ENCODE measurements at regions not wholly inside any gene's neighbourhood (a gene's known extent, or its start where the extent isn't known, plus 50 kb on each side); places are given as distances from the start of the nearest gene placed in this dataset.

DNA sequence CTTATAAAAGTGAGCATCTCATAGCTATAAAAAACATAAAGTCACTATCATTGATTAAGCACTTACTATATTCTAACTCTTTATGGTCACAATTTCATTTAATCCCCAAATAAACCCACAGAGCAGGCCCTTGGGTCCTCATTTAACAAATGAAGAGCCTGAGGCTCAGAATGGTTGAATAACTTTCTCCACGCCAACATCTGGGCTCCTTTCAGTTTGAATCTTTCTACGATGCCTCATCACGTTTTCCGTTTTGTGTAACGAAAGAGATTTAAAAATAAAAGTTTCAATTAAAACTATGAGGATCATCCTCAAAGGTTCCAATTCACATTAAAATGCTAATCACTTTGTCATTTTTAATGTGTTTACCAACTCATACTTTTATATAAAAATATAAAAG, 74.2 kb upstream of the ADAMTS18 start:
- H3K4me3 ChIP-seq (ENCODE audit: extremely low read depth in 1 of 4, insufficient read depth in 2 of 4, low read depth in 3 of 4, low read length in 4 of 4), result no peak overlapping the region
- H4K91ac ChIP-seq (replicated peaks; ENCODE audit: insufficient read length, low read length), result no peak overlapping the region
- H4K5ac ChIP-seq (ENCODE audit: insufficient read length, low read depth, low read length), result no peak overlapping the region
- no peak overlapping the region for H3K56ac ChIP-seq (replicated peaks; ENCODE audit: insufficient read length, low read depth, low read length)
- H3K79me1 ChIP-seq (ENCODE audit: low read depth, low read length), result no peaks in the 10 kb centered on the region
- H2BK120ac ChIP-seq (replicated peaks; ENCODE audit: low read depth, low read length), result no peak overlapping the region
- no peak overlapping the region for H3K23ac ChIP-seq (ENCODE audit: insufficient read length)
- ChIA-PET POLR2A (ENCODE audit: partially characterized antibody) (no interaction called here), CTCF (ENCODE audit: partially characterized antibody) (interaction anchor here (1.2 kb wide), 1 partner anchor 90 kb away, joined by 3 read pairs; no protein-coding TSS in a partner anchor)
- no peaks in the 10 kb centered on the region for H3K27me3 ChIP-seq (replicated peaks in 1 of 4; ENCODE audit: control insufficient read depth in 3 of 4, extremely low read depth in 1 of 4, insufficient read depth in 3 of 4, low read length in 3 of 4)
- no peak for FAIRE-seq
- no peak overlapping the region for H2AFZ ChIP-seq (ENCODE audit: low read length)
- TF ChIP-seq SP4 (IDR thresholded peaks at IDR 0.05; ENCODE audit: low read length) (no peak), GTF2F1 (IDR thresholded peaks at IDR 0.05; ENCODE audit: borderline replicate concordance, low read depth, low read length) (no peak), CHD2 (IDR thresholded peaks at IDR 0.05; ENCODE audit: low read length) (no peak), CBX5 (IDR thresholded peaks at IDR 0.05; ENCODE audit: low read depth, low read length) (no peak)
- DNase-seq (ENCODE audit: low read depth in 1 of 2, low spot score in 2 of 2), result no peak
- no peaks in the 10 kb centered on the region for H3K36me3 ChIP-seq (ENCODE audit: control insufficient read depth in 2 of 4, insufficient read depth in 4 of 4, low read length in 3 of 4)
- no peak overlapping the region for H3K4ac ChIP-seq (replicated peaks; ENCODE audit: insufficient read length, low read depth, low read length)
- H3K4me1 ChIP-seq (replicated peaks in 1 of 4; ENCODE audit: control insufficient read depth in 3 of 4, insufficient read depth in 4 of 4, low read length in 3 of 4), result no peaks in the 10 kb centered on the region
- H3K9ac ChIP-seq (replicated peaks in 1 of 4; ENCODE audit: extremely low read depth in 1 of 4, low read depth in 3 of 4, low read length in 3 of 4), result no peak overlapping the region
- H3K14ac ChIP-seq (ENCODE audit: insufficient read length), result no peak overlapping the region
- no peak overlapping the region for H4K8ac ChIP-seq (ENCODE audit: extremely low read depth, insufficient read depth, low read length)
- no peaks in the 10 kb centered on the region for H3K79me2 ChIP-seq (ENCODE audit: control insufficient read depth in 1 of 2, insufficient read depth in 2 of 2, low read length in 2 of 2)
- no peak overlapping the region for H2AK5ac ChIP-seq (ENCODE audit: low read depth, low read length)
- H2BK12ac ChIP-seq (ENCODE audit: low read depth, low read length), result no peak overlapping the region
- no peak overlapping the region for H3K4me2 ChIP-seq (ENCODE audit: insufficient read depth in 1 of 2, low read depth in 2 of 2, low read length in 2 of 2)
- 96% methylated on average over 5 of the region's 5 CpGs; no CpG with 5 or more reads in 1 of the 2 experiments for WGBS, 2 experiments (ENCODE audit: extremely low coverage in 1 of 2, insufficient coverage in 1 of 2, insufficient read length in 1 of 2, insufficient replicate concordance in 2 of 2, low coverage in 1 of 2, low lambda C conversion rate in 2 of 2, missing lambda C conversion rate in 1 of 2)
- H2BK20ac ChIP-seq (ENCODE audit: low read length), result no peak overlapping the region
- no peak overlapping the region for H3K27ac ChIP-seq (ENCODE audit: low read depth, low read length)
- no peak overlapping the region for H2BK15ac ChIP-seq (ENCODE audit: low read length)
- H3K18ac ChIP-seq (ENCODE audit: extremely low read depth, low read length), result no peak overlapping the region
- no peaks in the 10 kb centered on the region for H3K9me3 ChIP-seq (ENCODE audit: insufficient read depth in 2 of 2, low read depth in 1 of 2, low read length in 1 of 2)
- H4K20me1 ChIP-seq (replicated peaks in 1 of 2; ENCODE audit: control insufficient read depth in 1 of 2, insufficient read depth in 2 of 2, low read length in 2 of 2), result no peaks in the 10 kb centered on the region
- H3K23me2 ChIP-seq (ENCODE audit: low read depth, low read length), result no peaks in the 10 kb centered on the region
- no peak overlapping the region for H2BK5ac ChIP-seq (ENCODE audit: low read depth, low read length)

All from H1 (cell line).